NCI-H510A treated with DMSO at 0.1 percent for 48 hours (cell line): ENCODE measurements at regions not wholly inside any gene's neighbourhood (a gene's known extent, or its start where the extent isn't known, plus 50 kb on each side); places are given as distances from the start of the nearest gene placed in this dataset.
A peak's percentile ranks its signal among the peaks of the same experiment; 100 is the strongest.
"Not testable (repeated sequence)": the region's sequence is repeated elsewhere in the genome, so short reads cannot be mapped to it uniquely, and the experiment has no call there.

ENCODE experiments used
- DNase-seq: peaks from one replicate; lab custom pipeline; 2025; lab: John Stamatoyannopoulos, UW

DNA sequence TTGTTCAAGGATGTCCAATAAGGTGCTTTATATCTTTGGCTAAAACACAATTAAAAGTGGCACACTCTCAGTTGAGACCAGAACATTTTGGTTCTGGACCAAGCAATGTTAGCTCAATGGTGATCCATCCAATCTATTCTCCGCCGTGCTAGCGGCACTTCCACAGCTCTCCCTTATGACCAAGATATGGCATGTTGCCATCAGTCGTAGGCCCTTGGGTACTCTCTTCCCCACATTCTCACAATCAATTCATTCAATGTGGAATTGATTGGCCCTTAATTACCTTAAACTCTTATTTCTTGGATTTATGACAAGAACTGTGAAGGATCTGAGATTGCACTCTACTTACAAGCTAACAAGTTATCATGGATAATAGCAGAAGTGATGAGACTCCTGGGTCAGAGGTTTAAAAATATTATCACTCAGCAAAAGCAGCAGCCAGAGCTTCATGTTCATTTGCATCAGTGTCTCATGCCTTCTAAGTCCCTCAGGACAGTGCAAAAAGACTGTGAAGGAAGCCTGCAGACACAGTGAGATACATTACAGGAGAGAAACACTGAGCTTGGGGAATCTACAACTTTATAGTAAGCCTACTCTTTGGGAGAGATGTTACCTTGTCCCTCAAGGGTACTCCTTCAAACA, 80.0 kb upstream of the ARG1 start:
- no peak for DNase-seq

DNA sequence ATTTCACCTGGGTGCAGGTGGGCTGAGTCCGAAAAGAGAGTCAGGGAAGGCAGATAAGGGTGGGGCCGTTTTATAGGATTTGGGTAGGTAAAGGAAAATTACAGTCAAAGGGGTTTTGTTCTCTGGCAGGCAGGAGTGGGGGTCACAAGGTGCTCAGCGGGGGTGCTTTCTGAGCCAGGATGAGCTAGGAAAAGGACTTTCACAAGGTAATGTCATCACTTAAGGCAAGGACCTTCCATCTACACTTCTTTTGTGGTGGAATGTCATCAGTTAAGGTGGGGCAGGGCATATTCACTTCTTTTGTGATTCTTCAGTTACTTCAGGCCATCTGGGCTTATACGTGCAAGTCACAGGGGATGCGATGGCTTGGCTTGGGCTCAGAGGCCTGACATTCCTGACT, 68.6 kb upstream of the ARG1 start:
- not testable (repeated sequence) for DNase-seq

DNA sequence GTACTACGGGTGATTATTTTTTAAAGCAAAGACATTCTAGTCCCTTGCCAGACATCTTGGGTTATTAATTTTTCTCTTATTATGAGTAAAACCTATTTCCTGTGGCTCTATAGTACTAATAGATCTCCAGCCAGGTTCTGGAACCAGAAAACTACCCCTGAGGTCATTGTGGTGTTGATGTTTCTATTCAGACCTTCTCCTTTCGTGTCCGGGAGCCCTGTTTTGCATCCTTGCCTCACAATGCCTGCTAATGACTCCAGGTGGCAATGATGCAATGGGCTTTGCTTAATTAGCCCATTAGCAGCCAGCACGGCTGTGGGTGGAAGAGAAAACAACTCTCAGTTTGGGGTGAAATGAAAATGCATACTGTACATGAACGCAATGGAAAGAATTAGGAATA, 62.9 kb upstream of the ARG1 start:
- DNase-seq = no peak

DNA sequence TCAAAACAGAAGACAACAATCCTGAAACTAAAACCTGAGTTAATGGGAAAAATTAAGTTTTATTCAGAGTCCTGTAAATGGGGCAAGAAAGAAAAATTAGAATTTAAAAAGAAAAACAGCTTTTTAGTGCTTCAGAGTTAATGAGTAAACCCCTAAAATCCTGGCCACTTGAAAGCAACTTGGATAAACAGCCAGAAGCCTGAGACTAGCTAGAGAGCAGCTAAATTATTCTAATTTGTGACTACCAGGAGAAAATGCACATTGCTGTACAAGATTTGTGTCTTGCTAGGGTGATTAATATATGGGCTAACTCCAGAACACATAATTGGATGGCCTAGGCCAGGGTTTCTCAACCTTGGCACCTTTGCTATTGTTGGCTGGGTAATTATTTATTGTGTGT, 62.4 kb upstream of the ARG1 start:
- no peak for DNase-seq

DNA sequence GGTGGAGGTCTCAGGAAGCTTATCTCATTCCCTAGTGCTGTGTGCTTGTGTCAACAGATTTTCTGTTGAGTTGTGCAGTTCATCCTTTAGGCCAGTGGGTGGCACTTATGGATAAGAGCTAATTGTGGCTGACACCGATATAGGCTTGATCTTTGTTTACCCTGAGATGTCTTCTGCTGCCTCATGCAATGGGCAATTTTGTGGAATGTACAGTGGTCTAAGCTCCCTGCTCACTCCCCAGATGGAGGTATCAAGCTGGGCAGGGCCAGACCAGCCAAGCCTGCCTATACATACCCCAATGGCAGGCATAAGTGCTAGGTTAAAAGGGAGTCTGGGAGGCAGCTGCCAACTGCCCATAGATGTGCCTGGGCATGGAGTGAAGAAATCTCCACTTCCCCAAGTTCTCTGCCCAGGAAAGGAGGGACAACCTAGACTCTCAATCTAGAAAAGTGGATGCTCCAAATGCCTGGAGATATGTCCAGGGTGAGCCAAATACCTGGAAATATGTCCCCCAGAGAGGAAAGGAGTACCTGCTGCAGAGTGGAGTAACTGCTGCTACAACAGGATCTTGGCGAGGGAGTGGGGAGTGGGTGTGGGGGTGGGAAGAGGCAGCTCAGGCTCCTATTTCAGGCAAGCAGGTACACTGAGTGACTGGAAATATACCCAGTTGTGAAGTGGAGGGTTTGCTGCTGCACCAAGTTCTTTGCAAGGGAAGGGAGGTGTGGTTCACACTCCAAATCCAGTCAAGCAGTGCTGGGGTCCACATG, 53.2 kb upstream of the ARG1 start:
- DNase-seq = peak; percentile 1
